ENCODE measurements at regions not wholly inside any gene's neighbourhood (a gene's known extent, or its start where the extent isn't known, plus 50 kb on each side); places are given as distances from the start of the nearest gene placed in this dataset.
A peak's percentile ranks its signal among the peaks of the same experiment; 100 is the strongest.
"Not testable (repeated sequence)": the region's sequence is repeated elsewhere in the genome, so short reads cannot be mapped to it uniquely, and the experiment has no call there.

GRCh38 chr16:80123189-80123588 lies 417.6 kb upstream of the DYNLRB2 start:
- peak; percentile 42 for DNase-seq (ENCODE audit: low spot score)

GRCh38 chr16:80122115-80122514 lies 418.7 kb upstream of the DYNLRB2 start:
- DNase-seq (ENCODE audit: low spot score): peak; percentile 44

GRCh38 chr16:80121522-80121909 lies 419.3 kb upstream of the DYNLRB2 start:
- DNase-seq (ENCODE audit: low spot score): no peak

- DNase-seq (ENCODE audit: low spot score): no peak
These were observed 419.8 kb upstream of the DYNLRB2 start for GRCh38 chr16:80120899-80121521.

GRCh38 chr16:80117556-80118130 lies 423.1 kb upstream of the DYNLRB2 start:
- DNase-seq (ENCODE audit: low spot score): no peak

- no peak for DNase-seq (ENCODE audit: low spot score)
These were observed 424.1 kb upstream of the DYNLRB2 start for GRCh38 chr16:80116711-80117110.

GRCh38 chr16:80114699-80115098 lies 426.1 kb upstream of the DYNLRB2 start:
- no peak for DNase-seq (ENCODE audit: low spot score)

GRCh38 chr16:80113873-80114574 lies 426.8 kb upstream of the DYNLRB2 start:
- no peak for DNase-seq (ENCODE audit: low spot score)

- no peak for DNase-seq (ENCODE audit: low spot score)
These were observed 431.2 kb upstream of the DYNLRB2 start for GRCh38 chr16:80109581-80109980.

GRCh38 chr16:80107900-80108299 lies 432.9 kb upstream of the DYNLRB2 start:
- no peak for DNase-seq (ENCODE audit: low spot score)

GRCh38 chr16:80105751-80106150 lies 435.0 kb upstream of the DYNLRB2 start:
- no peak for DNase-seq (ENCODE audit: low spot score)

GRCh38 chr16:80105160-80105559 lies 435.6 kb upstream of the DYNLRB2 start:
- peak; percentile 43 for DNase-seq (ENCODE audit: low spot score)

- no peak for DNase-seq (ENCODE audit: low spot score)
These were observed 436.4 kb upstream of the DYNLRB2 start for GRCh38 chr16:80104401-80104800.

GRCh38 chr16:80103463-80103862 lies 437.3 kb upstream of the DYNLRB2 start:
- no peak for DNase-seq (ENCODE audit: low spot score)

GRCh38 chr16:80100846-80101451 lies 439.8 kb upstream of the DYNLRB2 start:
- DNase-seq (ENCODE audit: low spot score): no peak

- DNase-seq (ENCODE audit: low spot score): no peak
These were observed 440.6 kb upstream of the DYNLRB2 start for GRCh38 chr16:80100186-80100585.

- no peak for DNase-seq (ENCODE audit: low spot score)
These were observed 443.7 kb upstream of the DYNLRB2 start for GRCh38 chr16:80097098-80097497.

GRCh38 chr16:80092681-80093080 lies 448.1 kb upstream of the DYNLRB2 start:
- peak; percentile 38 for DNase-seq (ENCODE audit: low spot score)

GRCh38 chr16:80091453-80091852 lies 449.3 kb upstream of the DYNLRB2 start:
- not testable (repeated sequence) for DNase-seq (ENCODE audit: low spot score)

- DNase-seq (ENCODE audit: low spot score): no peak
These were observed 455.2 kb upstream of the DYNLRB2 start for GRCh38 chr16:80085606-80086005.

- peak; percentile 51 for DNase-seq (ENCODE audit: low spot score)
These were observed 456.2 kb upstream of the DYNLRB2 start for GRCh38 chr16:80084614-80085013.

- DNase-seq (ENCODE audit: low spot score): no peak
These were observed 456.6 kb upstream of the DYNLRB2 start for GRCh38 chr16:80084163-80084562.

- DNase-seq (ENCODE audit: low spot score): no peak
These were observed 457.9 kb upstream of the DYNLRB2 start for GRCh38 chr16:80082906-80083305.
